ENCODE measurements at regions not wholly inside any gene's neighbourhood (a gene's known extent, or its start where the extent isn't known, plus 50 kb on each side); places are given as distances from the start of the nearest gene placed in this dataset.

DNA sequence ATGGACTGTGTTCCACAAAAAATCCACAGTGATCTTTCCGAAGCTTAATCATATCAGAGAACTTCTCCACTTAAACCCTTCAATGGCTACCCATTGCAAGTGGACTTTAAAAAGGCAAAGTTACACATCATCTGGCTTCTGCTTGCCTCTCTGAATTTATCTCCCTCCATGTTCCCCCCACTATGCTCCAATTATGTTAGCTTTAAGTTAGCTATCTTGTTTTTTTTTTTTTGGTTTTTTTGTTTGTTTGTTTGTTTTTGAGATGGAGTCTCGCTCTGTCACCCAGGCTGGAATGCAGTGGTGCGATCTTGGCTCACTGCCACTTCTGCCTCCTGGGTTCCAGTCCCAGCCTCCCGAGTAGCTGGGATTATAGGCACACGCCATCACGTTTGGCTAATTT, 166.4 kb upstream of the ADGRL2 start:
- H3K27me3 ChIP-seq (replicated peaks in 1 of 4; ENCODE audit: control insufficient read depth in 3 of 4, extremely low read depth in 1 of 4, insufficient read depth in 3 of 4, low read length in 3 of 4): no peaks in the 10 kb centered on the region
- H2BK5ac ChIP-seq (ENCODE audit: low read depth, low read length): no peak overlapping the region
- no peak overlapping the region for H2AK5ac ChIP-seq (ENCODE audit: low read depth, low read length)
- no peak overlapping the region for H3K56ac ChIP-seq (replicated peaks; ENCODE audit: insufficient read length, low read depth, low read length)
- H4K8ac ChIP-seq (ENCODE audit: extremely low read depth, insufficient read depth, low read length): no peak overlapping the region
- no peak overlapping the region for H2AFZ ChIP-seq (ENCODE audit: low read length)
- H3K9ac ChIP-seq (replicated peaks in 1 of 4; ENCODE audit: extremely low read depth in 1 of 4, low read depth in 3 of 4, low read length in 3 of 4): no peak overlapping the region
- no peak overlapping the region for H3K4me3 ChIP-seq (ENCODE audit: extremely low read depth in 1 of 4, insufficient read depth in 2 of 4, low read depth in 3 of 4, low read length in 4 of 4)
- ChIA-PET CTCF (ENCODE audit: partially characterized antibody) (interaction anchor here (0.7 kb wide), 1 partner anchor 77 kb away, joined by 3 read pairs; no protein-coding TSS in a partner anchor), POLR2A (ENCODE audit: partially characterized antibody) (no interaction called here)
- no peaks in the 10 kb centered on the region for H3K79me1 ChIP-seq (ENCODE audit: low read depth, low read length)
- no peaks in the 10 kb centered on the region for H3K4me1 ChIP-seq (replicated peaks in 1 of 4; ENCODE audit: control insufficient read depth in 3 of 4, insufficient read depth in 4 of 4, low read length in 3 of 4)
- H4K5ac ChIP-seq (ENCODE audit: insufficient read length, low read depth, low read length): no peak overlapping the region
- no peak overlapping the region for H2BK15ac ChIP-seq (ENCODE audit: low read length)
- no peak overlapping the region for H2BK20ac ChIP-seq (ENCODE audit: low read length)
- FAIRE-seq (no peak), DNase-seq (ENCODE audit: low read depth in 1 of 2, low spot score in 2 of 2) (no peak)
- H4K91ac ChIP-seq (replicated peaks; ENCODE audit: insufficient read length, low read length): no peak overlapping the region
- no peaks in the 10 kb centered on the region for H3K36me3 ChIP-seq (ENCODE audit: control insufficient read depth in 2 of 4, insufficient read depth in 4 of 4, low read length in 3 of 4)
- H3K4me2 ChIP-seq (ENCODE audit: insufficient read depth in 1 of 2, low read depth in 2 of 2, low read length in 2 of 2): no peak overlapping the region
- H3K14ac ChIP-seq (ENCODE audit: insufficient read length): no peak overlapping the region
- H3K23me2 ChIP-seq (ENCODE audit: low read depth, low read length): no peaks in the 10 kb centered on the region
- no peak overlapping the region for H2BK12ac ChIP-seq (ENCODE audit: low read depth, low read length)
- no peak overlapping the region for H3K4ac ChIP-seq (replicated peaks; ENCODE audit: insufficient read length, low read depth, low read length)
- no peak overlapping the region for H3K27ac ChIP-seq (ENCODE audit: low read depth, low read length)
- H3K9me3 ChIP-seq (ENCODE audit: insufficient read depth in 2 of 2, low read depth in 1 of 2, low read length in 1 of 2): no peaks in the 10 kb centered on the region
- no peak overlapping the region for H3K23ac ChIP-seq (ENCODE audit: insufficient read length)
- no peaks in the 10 kb centered on the region for H3K79me2 ChIP-seq (ENCODE audit: control insufficient read depth in 1 of 2, insufficient read depth in 2 of 2, low read length in 2 of 2)
- no peak overlapping the region for H3K18ac ChIP-seq (ENCODE audit: extremely low read depth, low read length)
- H4K20me1 ChIP-seq (replicated peaks in 1 of 2; ENCODE audit: control insufficient read depth in 1 of 2, insufficient read depth in 2 of 2, low read length in 2 of 2): no peaks in the 10 kb centered on the region
- 97% methylated on average over 6 of the region's 6 CpGs; no CpG with 5 or more reads in 1 of the 2 experiments for WGBS, 2 experiments (ENCODE audit: extremely low coverage in 1 of 2, insufficient coverage in 1 of 2, insufficient read length in 1 of 2, insufficient replicate concordance in 2 of 2, low coverage in 1 of 2, low lambda C conversion rate in 2 of 2, missing lambda C conversion rate in 1 of 2)
- no peak overlapping the region for H2BK120ac ChIP-seq (replicated peaks; ENCODE audit: low read depth, low read length)
- no peak for TF ChIP-seq FOSL1 (IDR thresholded peaks at IDR 0.05; ENCODE audit: insufficient read depth, low read depth, low read length)
- no peak for TF ChIP-seq NRF1 (IDR thresholded peaks at IDR 0.05; ENCODE audit: low read depth, low read length)
- no peak for TF ChIP-seq ASH2L (IDR thresholded peaks at IDR 0.05; ENCODE audit: low read length)
- no peak for TF ChIP-seq BRCA1 (IDR thresholded peaks at IDR 0.05; ENCODE audit: low read depth, low read length)
- no peak for TF ChIP-seq HDAC6 (IDR thresholded peaks at IDR 0.05; ENCODE audit: low read depth, low read length)
- TF ChIP-seq JUND (IDR thresholded peaks at IDR 0.05; ENCODE audit: low read length): no peak
- TF ChIP-seq, protein P1, sequence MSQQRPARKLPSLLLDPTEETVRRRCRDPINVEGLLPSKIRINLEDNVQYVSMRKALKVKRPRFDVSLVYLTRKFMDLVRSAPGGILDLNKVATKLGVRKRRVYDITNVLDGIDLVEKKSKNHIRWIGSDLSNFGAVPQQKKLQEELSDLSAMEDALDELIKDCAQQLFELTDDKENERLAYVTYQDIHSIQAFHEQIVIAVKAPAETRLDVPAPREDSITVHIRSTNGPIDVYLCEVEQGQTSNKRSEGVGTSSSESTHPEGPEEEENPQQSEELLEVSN (IDR thresholded peaks at IDR 0.05): no peak
- no peak for TF ChIP-seq SAP30 (IDR thresholded peaks at IDR 0.05; ENCODE audit: insufficient read depth, insufficient replicate concordance, low read length)

Measured in H1 (cell line).